IMR-90 (cell line): ENCODE measurements at regions not wholly inside any gene's neighbourhood (a gene's known extent, or its start where the extent isn't known, plus 50 kb on each side); places are given as distances from the start of the nearest gene placed in this dataset.
A peak's percentile ranks its signal among the peaks of the same experiment; 100 is the strongest.

ENCODE experiments used
- ATAC-seq: fragments of 200-7000 bp; cut with Tn5 transposase; 2 replicates; pipeline ENCODE4 v1.9.1; 2020; ENCODE audit warnings: low read depth, mild to moderate bottlenecking, moderate library complexity
- BruUV-seq: library from RNA; stranded (reverse); fragments of 400-500 nt; replicated peaks from 2 replicates; lab custom pipeline; 2021; lab: Mats Ljungman, UMichigan
- CTCF ChIA-PET: fragments of 300-600 bp; formaldehyde crosslinking; extraction: SDS; loops from one replicate; lab custom pipeline; 2021; ENCODE audit warnings: antibody characterized with exemption; lab: Yijun Ruan, JAX
- POLR2A ChIA-PET: fragments of 300-600 bp; sonication (Branson Sonifier 250); formaldehyde crosslinking; loops from one replicate; lab custom pipeline; 2022; ENCODE audit warnings: antibody characterized with exemption; ENCODE audit not compliant: unreplicated experiment; lab: Charles Lee
- DNase-seq: peaks from one replicate; pipeline ENCODE4 v3.0.0; 2013
- H2AFZ ChIP-seq: replicated peaks from 2 replicates; pipeline ENCODE3; 2013; ENCODE audit warnings: low read length, mild to moderate bottlenecking; ENCODE audit not compliant: poor library complexity
- H2AK5ac ChIP-seq: 2 replicates; pipeline ENCODE4 v1.6.1; 2013; ENCODE audit warnings: low read depth, low read length, inconsistent platforms
- H2AK9ac ChIP-seq: replicated peaks from 2 replicates; pipeline ENCODE3; 2013; ENCODE audit warnings: mild to moderate bottlenecking, low read depth, low read length, moderate library complexity; ENCODE audit not compliant: poor library complexity
- H2BK120ac ChIP-seq: 2 replicates; pipeline ENCODE4 v1.6.1; 2013; ENCODE audit warnings: low read depth, low read length, inconsistent platforms
- H2BK15ac ChIP-seq: 3 replicates; pipeline ENCODE4 v1.6.1; 2013; ENCODE audit warnings: low read depth, low read length, inconsistent platforms
- H2BK20ac ChIP-seq: 2 replicates; pipeline ENCODE4 v1.6.1; 2013; ENCODE audit warnings: low read depth, mild to moderate bottlenecking, inconsistent platforms, low read length, moderate library complexity
- H2BK5ac ChIP-seq: 2 replicates; pipeline ENCODE4 v1.6.1; 2013; ENCODE audit warnings: mild to moderate bottlenecking, low read depth, low read length, inconsistent platforms; ENCODE audit not compliant: poor library complexity, severe bottlenecking
- H3K14ac ChIP-seq: replicated peaks from 2 replicates; pipeline ENCODE4 v1.6.1; 2013; ENCODE audit warnings: low read depth, low read length, inconsistent platforms
- H3K18ac ChIP-seq: 2 replicates; pipeline ENCODE4 v1.6.1; 2013; ENCODE audit warnings: low read depth, low read length, control low read depth
- H3K23ac ChIP-seq: 2 replicates; pipeline ENCODE4 v1.6.1; 2013; ENCODE audit warnings: low read depth, low read length, inconsistent platforms
- H3K27ac ChIP-seq: 2 replicates; pipeline ENCODE4 v1.5.1; 2013; ENCODE audit warnings: mild to moderate bottlenecking, control low read depth, low read length; ENCODE audit not compliant: insufficient read depth
- H3K27me3 ChIP-seq: 2 replicates; pipeline ENCODE4 v1.6.1; 2013; ENCODE audit warnings: low read length; ENCODE audit not compliant: control insufficient read depth, insufficient read depth
- H3K36me3 ChIP-seq: 2 replicates; pipeline ENCODE4 v1.6.1; 2013; ENCODE audit warnings: low read length, mixed read lengths; ENCODE audit not compliant: control insufficient read depth, insufficient read depth
- H3K4ac ChIP-seq: 2 replicates; pipeline ENCODE4 v1.6.1; 2013; ENCODE audit warnings: low read depth, low read length, inconsistent platforms
- H3K4me1 ChIP-seq: 2 replicates; pipeline ENCODE4 v1.6.1; 2013; ENCODE audit warnings: low read length, mixed read lengths; ENCODE audit not compliant: control insufficient read depth, insufficient read depth
- H3K4me2 ChIP-seq: 2 replicates; pipeline ENCODE4 v1.6.1; 2013; ENCODE audit warnings: low read depth, mild to moderate bottlenecking, control low read depth, low read length, moderate library complexity
- H3K4me3 ChIP-seq: 2 replicates; pipeline ENCODE4 v1.5.1; 2013; ENCODE audit warnings: low read depth, mild to moderate bottlenecking, control low read depth, low read length, moderate library complexity; ENCODE audit not compliant: insufficient read depth
- H3K56ac ChIP-seq: 2 replicates; pipeline ENCODE4 v1.6.1; 2013; ENCODE audit warnings: low read length, inconsistent platforms; ENCODE audit not compliant: insufficient read depth; ENCODE audit errors: extremely low read depth
- H3K79me1 ChIP-seq, 2 experiments: 2 replicates each; pipeline ENCODE4 v1.6.1; 2013; ENCODE audit warnings: low read length in 2 of 2, inconsistent platforms in 1 of 2, low read depth in 1 of 2
- H3K9ac ChIP-seq: 2 replicates; pipeline ENCODE4 v1.6.1; 2013; ENCODE audit warnings: low read depth, low read length, control low read depth
- H3K9me1 ChIP-seq: 2 replicates; pipeline ENCODE4 v1.6.1; 2013; ENCODE audit warnings: low read length, inconsistent platforms; ENCODE audit not compliant: insufficient read depth
- H3K9me3 ChIP-seq: 2 replicates; pipeline ENCODE4 v1.6.1; 2013; ENCODE audit warnings: low read length; ENCODE audit not compliant: control insufficient read depth, insufficient read depth
- H4K20me1 ChIP-seq: 2 replicates; pipeline ENCODE4 v1.6.1; 2013; ENCODE audit warnings: low read length, inconsistent platforms; ENCODE audit not compliant: insufficient read depth
- H4K5ac ChIP-seq: 2 replicates; pipeline ENCODE4 v1.6.1; 2013; ENCODE audit warnings: mild to moderate bottlenecking, low read depth, low read length, control low read depth
- H4K8ac ChIP-seq, 2 experiments: 2 replicates each; pipeline ENCODE4 v1.6.1; 2013; ENCODE audit warnings: low read depth in 2 of 2, low read length in 2 of 2, control low read depth in 1 of 2, inconsistent platforms in 1 of 2
- H4K91ac ChIP-seq: 2 replicates; pipeline ENCODE4 v1.6.1; 2013; ENCODE audit warnings: low read depth, low read length, inconsistent platforms; ENCODE audit not compliant: insufficient read depth
- BHLHE40 ChIP-seq: fragments of 150-350 bp; IDR thresholded peaks from 2 replicates; pipeline ENCODE4 v1.6.1; 2016; ENCODE audit warnings: mild to moderate bottlenecking, low read depth, low read length
- CEBPB ChIP-seq: IDR thresholded peaks from 2 replicates; pipeline ENCODE4 v1.6.1; 2012; ENCODE audit warnings: low read depth, low read length, improper control_type of control experiment
- CHD1 ChIP-seq: IDR thresholded peaks from 2 replicates; pipeline ENCODE4 v1.6.1; 2012; ENCODE audit warnings: low read depth, low read length, improper control_type of control experiment
- MAFK ChIP-seq: IDR thresholded peaks from 2 replicates; pipeline ENCODE4 v1.6.1; 2012; ENCODE audit warnings: low read depth, low read length, improper control_type of control experiment
- MXI1 ChIP-seq: IDR thresholded peaks from 2 replicates; pipeline ENCODE4 v1.6.1; 2012; ENCODE audit warnings: low read depth, mild to moderate bottlenecking, low read length, moderate library complexity, borderline replicate concordance
- NFE2L2 ChIP-seq: fragments of 150-350 bp; IDR thresholded peaks from 2 replicates; pipeline ENCODE4 v1.6.1; 2016; ENCODE audit warnings: low read depth, mild to moderate bottlenecking, low read length
- POLR2A ChIP-seq: IDR thresholded peaks from 2 replicates; pipeline ENCODE4 v1.6.1; 2012; ENCODE audit warnings: mild to moderate bottlenecking, low read depth, low read length
- RAD21 ChIP-seq: IDR thresholded peaks from 2 replicates; pipeline ENCODE4 v1.6.1; 2012; ENCODE audit warnings: low read length, improper control_type of control experiment
- RCOR1 ChIP-seq: IDR thresholded peaks from 2 replicates; pipeline ENCODE4 v1.6.1; 2012; ENCODE audit warnings: mild to moderate bottlenecking, low read length, improper control_type of control experiment; ENCODE audit not compliant: insufficient replicate concordance
- RFX5 ChIP-seq: IDR thresholded peaks from 2 replicates; pipeline ENCODE4 v1.8.0; 2012; ENCODE audit warnings: low read depth, mild to moderate bottlenecking, low read length, moderate library complexity
- SMC3 ChIP-seq: fragments of 150-350 bp; IDR thresholded peaks from 2 replicates; pipeline ENCODE4 v1.6.1; 2016; ENCODE audit warnings: low read depth, mild to moderate bottlenecking, antibody characterized with exemption, low read length, moderate library complexity
- WGBS, 2 experiments: methylation state at CpG; one replicate each; pipeline versions ENCODE4 v1.1.5 to v1.1.7; 2013; ENCODE audit warnings: missing lambda C conversion rate in 2 of 2; ENCODE audit not compliant: insufficient read length in 1 of 2; ENCODE audit errors: extremely low coverage in 2 of 2; 5-methylcytosine and 5-hydroxymethylcytosine counted together
- dilution Hi-C: fragments of 300-500 bp; cut with HindIII; formaldehyde crosslinking; loops from one replicate; pipeline ENCODE4 v1.14.3; 2018; ENCODE audit warnings: low sequenced_read_pairs; ENCODE audit not compliant: unreplicated experiment
- in situ Hi-C: fragments of 300-500 bp; cut with MboI; formaldehyde crosslinking; loops from 3 replicates; pipeline ENCODE4 v1.14.3; 2019; ENCODE audit warnings: low sequenced_read_pairs, inconsistent platforms, mixed read lengths
- intact Hi-C: fragments of 100-400 bp; cut with micrococcal nuclease; formaldehyde crosslinking; loops from 2 replicates; pipeline ENCODE4 v1.10.0; 2022
- TF ChIP-seq, protein P1 (sequence below): fragments of 150-350 bp; IDR thresholded peaks from 2 replicates; pipeline ENCODE4 v1.6.1; 2017; ENCODE audit warnings: mild to moderate bottlenecking, antibody characterized with exemption, low read length, low read depth
- TF ChIP-seq, protein P2 (sequence below): fragments of 150-350 bp; IDR thresholded peaks from 2 replicates; pipeline ENCODE4 v1.6.1; 2016; ENCODE audit warnings: low read depth, mild to moderate bottlenecking, low read length, moderate library complexity, borderline replicate concordance

DNA sequence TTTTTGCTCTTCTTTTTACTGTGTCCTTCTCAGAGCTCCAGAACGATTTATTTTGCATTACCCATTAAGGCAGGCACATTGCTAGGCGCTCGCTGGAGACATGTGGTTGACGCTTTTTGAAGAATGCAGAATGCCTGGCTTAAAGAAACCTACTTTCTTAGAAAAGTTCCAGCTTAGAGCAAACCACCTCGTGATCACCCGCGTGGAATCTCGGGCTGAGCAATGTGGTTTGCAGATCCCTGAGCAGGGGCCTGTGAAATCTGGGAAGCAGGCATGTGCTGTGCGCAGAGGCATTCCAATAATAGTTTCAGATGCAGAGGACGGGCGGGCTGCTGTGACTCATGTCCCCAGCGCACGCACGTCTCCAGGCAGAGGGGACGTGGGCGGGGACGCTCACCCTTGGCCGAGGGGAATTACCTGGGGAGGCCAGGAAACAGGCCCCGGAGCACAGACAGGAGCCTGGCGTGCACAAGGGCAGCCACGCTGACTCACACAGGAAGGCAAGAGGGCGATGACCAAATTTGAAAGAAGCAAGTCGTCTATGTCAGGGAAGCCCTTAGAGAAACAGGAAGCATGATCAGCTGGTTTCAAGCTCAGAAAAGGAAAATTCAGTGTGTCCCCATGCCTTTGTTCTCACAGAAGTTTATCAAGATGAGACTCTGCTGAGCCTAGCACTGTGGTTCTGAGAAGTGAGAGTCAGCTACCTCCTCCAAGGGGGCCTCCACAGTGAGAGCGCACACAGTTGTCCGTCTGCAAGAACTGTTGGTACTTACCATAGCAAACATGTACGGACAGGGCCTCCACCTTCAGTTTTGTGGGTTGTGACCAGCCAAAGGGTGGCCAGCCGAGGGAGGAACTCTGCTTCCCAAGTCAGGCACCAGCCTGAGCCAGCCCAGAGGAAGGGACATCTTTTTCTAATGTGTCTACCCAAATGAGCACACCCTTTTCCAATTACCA, 218.6 kb downstream of the PIK3R1 start:
- Histone ChIP-seq H3K9me3 (no peaks in the 10 kb centered on the region), H3K27me3 (no peaks in the 10 kb centered on the region), H3K36me3 (no peaks in the 10 kb centered on the region), H2BK15ac (peak overlapping the region; percentile 100; the same call in 2 of the 3 replicates), H3K4me1 (peaks cover 7% of the 10 kb centered on the region; the same call in 1 of the 2 replicates), H3K9me1 (peaks cover 12% of the 10 kb centered on the region), H3K18ac (peak overlapping the region; percentile 97), H2BK120ac (peak overlapping the region; percentile 99), H2AFZ (peak overlapping the region; percentile 88), H4K8ac (peak overlapping the region; percentile 98 to 99), H4K5ac (peak overlapping the region; percentile 97), H3K4me3 (no peak overlapping the region), H2BK20ac (peak overlapping the region; percentile 98), H3K79me1 (no peaks in the 10 kb centered on the region), H3K56ac (peak overlapping the region; percentile 66), H4K91ac (peak overlapping the region; percentile 99), H4K20me1 (no peaks in the 10 kb centered on the region), H3K9ac (peak overlapping the region; percentile 9; the same call in 1 of the 2 replicates), H3K14ac (peak overlapping the region; percentile 96), H3K4ac (peak overlapping the region; percentile 99), H3K27ac (peak overlapping the region; percentile 82), H2AK9ac (peak overlapping the region; percentile 43), H2BK5ac (peak overlapping the region; percentile 98), H3K4me2 (no peak overlapping the region), H3K23ac (peak overlapping the region; percentile 97), H2AK5ac (peak overlapping the region; percentile 95)
- ChIA-PET CTCF (interaction anchor here (0.6 to 0.9 kb wide), 3 partner anchors 17 to 56 kb away, joined by 3 read pairs; no protein-coding TSS in a partner anchor), POLR2A (no interaction called here)
- no TSS peak for BruUV-seq
- DNase-seq (peak; percentile 96), ATAC-seq (peak; percentile 82)
- WGBS, 2 experiments = 45% methylated on average over 15 of the region's 27 CpGs; no CpG with 5 or more reads in 1 of the 2 experiments
- intact Hi-C loops (no loop called here), in situ Hi-C loops (no loop called here), dilution Hi-C loops (no loop called here)
- TF ChIP-seq NFE2L2 (peak; percentile 38; the same call in 1 of the 2 replicates), RFX5 (no peak), MXI1 (0 out of 2 replicates have a peak, but pooled peaks have one; percentile 33), CEBPB (0 out of 2 replicates have a peak, but pooled peaks have one; percentile 7), RAD21 (0 out of 2 replicates have a peak, but pooled peaks have one; percentile 23), BHLHE40 (peak; percentile 83), SMC3 (no peak), MAFK (no peak), POLR2A (no peak), CHD1 (no peak), RCOR1 (no peak)
- TF ChIP-seq, protein P1, sequence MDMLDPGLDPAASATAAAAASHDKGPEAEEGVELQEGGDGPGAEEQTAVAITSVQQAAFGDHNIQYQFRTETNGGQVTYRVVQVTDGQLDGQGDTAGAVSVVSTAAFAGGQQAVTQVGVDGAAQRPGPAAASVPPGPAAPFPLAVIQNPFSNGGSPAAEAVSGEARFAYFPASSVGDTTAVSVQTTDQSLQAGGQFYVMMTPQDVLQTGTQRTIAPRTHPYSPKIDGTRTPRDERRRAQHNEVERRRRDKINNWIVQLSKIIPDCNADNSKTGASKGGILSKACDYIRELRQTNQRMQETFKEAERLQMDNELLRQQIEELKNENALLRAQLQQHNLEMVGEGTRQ = peak; percentile 86
- TF ChIP-seq, protein P2, sequence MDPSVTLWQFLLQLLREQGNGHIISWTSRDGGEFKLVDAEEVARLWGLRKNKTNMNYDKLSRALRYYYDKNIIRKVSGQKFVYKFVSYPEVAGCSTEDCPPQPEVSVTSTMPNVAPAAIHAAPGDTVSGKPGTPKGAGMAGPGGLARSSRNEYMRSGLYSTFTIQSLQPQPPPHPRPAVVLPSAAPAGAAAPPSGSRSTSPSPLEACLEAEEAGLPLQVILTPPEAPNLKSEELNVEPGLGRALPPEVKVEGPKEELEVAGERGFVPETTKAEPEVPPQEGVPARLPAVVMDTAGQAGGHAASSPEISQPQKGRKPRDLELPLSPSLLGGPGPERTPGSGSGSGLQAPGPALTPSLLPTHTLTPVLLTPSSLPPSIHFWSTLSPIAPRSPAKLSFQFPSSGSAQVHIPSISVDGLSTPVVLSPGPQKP = peak; percentile 97
